Thyroid gland (tissue), 4 donors: ENCODE measurements at regions not wholly inside any gene's neighbourhood (a gene's known extent, or its start where the extent isn't known, plus 50 kb on each side); places are given as distances from the start of the nearest gene placed in this dataset.

Experiments
- POLR2A ChIP-seq, 2 donors: fragments of 450-650 bp; IDR thresholded peaks; one replicate each; pipeline ENCODE4 v1.6.1; 2017; ENCODE audit warnings: antibody characterized with exemption in 2 of 2, mild to moderate bottlenecking in 2 of 2, moderate library complexity in 1 of 2
- TF ChIP-seq, protein P1 (sequence below), 6 experiments: fragments of 200-600 bp in 3 of 6; fragments of 450-650 bp in 3 of 6; sonication (generic) in 3 of 6; IDR thresholded peaks; one replicate each; pipeline ENCODE4 v1.5.1; 2016 to 2019; ENCODE audit warnings: antibody characterized with exemption in 6 of 6, mild to moderate bottlenecking in 2 of 6, inconsistent platforms in 1 of 6, moderate library complexity in 1 of 6

DNA sequence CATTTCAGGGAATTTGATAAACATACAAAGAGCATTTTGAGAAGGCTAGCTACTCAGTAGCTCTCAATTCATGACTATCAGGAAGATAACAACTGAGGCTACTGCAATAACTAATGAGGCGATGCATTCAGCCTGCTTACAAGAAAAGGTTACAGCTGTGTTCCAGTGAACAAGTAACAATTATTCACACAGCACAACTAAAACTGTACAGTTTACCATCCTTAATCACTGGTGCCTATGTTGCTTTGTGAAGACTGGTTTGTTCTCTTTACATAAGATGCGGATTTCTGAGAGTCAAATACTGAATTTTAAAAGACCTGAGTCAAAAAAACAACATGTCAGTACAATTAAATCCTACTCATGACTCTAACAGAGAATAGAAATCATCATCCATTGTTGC is 526.3 kb downstream of the OTOL1 start:
- no peak for TF ChIP-seq POLR2A (IDR thresholded peaks at IDR 0.05)
- TF ChIP-seq, protein P1, sequence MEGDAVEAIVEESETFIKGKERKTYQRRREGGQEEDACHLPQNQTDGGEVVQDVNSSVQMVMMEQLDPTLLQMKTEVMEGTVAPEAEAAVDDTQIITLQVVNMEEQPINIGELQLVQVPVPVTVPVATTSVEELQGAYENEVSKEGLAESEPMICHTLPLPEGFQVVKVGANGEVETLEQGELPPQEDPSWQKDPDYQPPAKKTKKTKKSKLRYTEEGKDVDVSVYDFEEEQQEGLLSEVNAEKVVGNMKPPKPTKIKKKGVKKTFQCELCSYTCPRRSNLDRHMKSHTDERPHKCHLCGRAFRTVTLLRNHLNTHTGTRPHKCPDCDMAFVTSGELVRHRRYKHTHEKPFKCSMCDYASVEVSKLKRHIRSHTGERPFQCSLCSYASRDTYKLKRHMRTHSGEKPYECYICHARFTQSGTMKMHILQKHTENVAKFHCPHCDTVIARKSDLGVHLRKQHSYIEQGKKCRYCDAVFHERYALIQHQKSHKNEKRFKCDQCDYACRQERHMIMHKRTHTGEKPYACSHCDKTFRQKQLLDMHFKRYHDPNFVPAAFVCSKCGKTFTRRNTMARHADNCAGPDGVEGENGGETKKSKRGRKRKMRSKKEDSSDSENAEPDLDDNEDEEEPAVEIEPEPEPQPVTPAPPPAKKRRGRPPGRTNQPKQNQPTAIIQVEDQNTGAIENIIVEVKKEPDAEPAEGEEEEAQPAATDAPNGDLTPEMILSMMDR (IDR thresholded peaks at IDR 0.05) = no peak
